Body of pancreas (tissue), 4 donors: ENCODE measurements at regions not wholly inside any gene's neighbourhood (a gene's known extent, or its start where the extent isn't known, plus 50 kb on each side); places are given as distances from the start of the nearest gene placed in this dataset.

Experiments
- ATAC-seq: fragments of 150-250 bp; one replicate; pipeline ENCODE4 v1.9.1; 2016
- DNase-seq, 4 donors: peaks; one replicate each; pipeline ENCODE4 v3.0.0-alpha.2; 2019
- H3K27ac ChIP-seq, 4 donors: fragments of 200-600 bp; sonication (generic); 1 replicate in 3 of 4; 2 replicates in 1 of 4; pipeline versions ENCODE4 v1.5.1 to v1.6.1; 2016 to 2019; ENCODE audit warnings: mild to moderate bottlenecking in 1 of 4, mixed read lengths in 1 of 4, moderate library complexity in 1 of 4
- H3K27me3 ChIP-seq, 2 donors: fragments of 200-600 bp; sonication (generic); one replicate each; pipeline ENCODE4 v1.6.0; 2016; ENCODE audit warnings: mild to moderate bottlenecking in 1 of 2
- H3K36me3 ChIP-seq, 2 donors: fragments of 200-600 bp; sonication (generic); replicated peaks in 1 of 2; 2 replicates each; pipeline ENCODE4 v1.5.1; 2016; ENCODE audit warnings: low read depth in 2 of 2; ENCODE audit not compliant: insufficient read depth in 1 of 2
- H3K4me1 ChIP-seq: fragments of 200-600 bp; sonication (generic); one replicate; pipeline ENCODE4 v1.6.0; 2016
- H3K4me3 ChIP-seq, 2 donors: fragments of 200-600 bp; sonication (generic); 1 replicate in 1 of 2; 2 replicates in 1 of 2; pipeline ENCODE4 v1.5.1; 2016 to 2019
- H3K9me3 ChIP-seq, 3 donors: fragments of 200-600 bp; sonication (generic); 1 replicate in 2 of 3; 2 replicates in 1 of 3; pipeline ENCODE4 v1.5.1; 2016
- POLR2A ChIP-seq, 3 donors: fragments of 450-650 bp; IDR thresholded peaks; one replicate each; pipeline ENCODE4 v1.6.1; 2016; ENCODE audit warnings: antibody characterized with exemption in 3 of 3, mild to moderate bottlenecking in 2 of 3
- WGBS, 2 donors: methylation state at CpG; one replicate each; pipeline ENCODE4 v1.1.5; 2017; 5-methylcytosine and 5-hydroxymethylcytosine counted together
- intact Hi-C: fragments of 100-400 bp; cut with DNase I; formaldehyde crosslinking; loops from one replicate; pipeline ENCODE4 v1.15.1; 2023
- TF ChIP-seq, protein P1 (sequence below), 7 experiments: fragments of 450-650 bp in 4 of 7; fragments of 200-600 bp in 3 of 7; sonication (generic) in 3 of 7; IDR thresholded peaks; one replicate each; pipeline ENCODE4 v1.5.1; 2016 to 2019; ENCODE audit warnings: antibody characterized with exemption in 7 of 7

- WGBS, 2 donors: 29 to 30% methylated on average over 6 of the region's 6 CpGs
- H3K27me3 ChIP-seq: no peaks in the 10 kb centered on the region
- H3K4me1 ChIP-seq: peaks cover 13% of the 10 kb centered on the region
- ATAC-seq: peak; percentile 49
- intact Hi-C loops: no loop called here
- peak overlapping the region in 1 of 4 donors; percentile 49 for H3K27ac ChIP-seq
- DNase-seq: peak in 2 of 4 donors; percentile 23 to 44
- no peaks in the 10 kb centered on the region for H3K36me3 ChIP-seq
- no peak overlapping the region for H3K4me3 ChIP-seq
- TF ChIP-seq POLR2A (IDR thresholded peaks at IDR 0.05): no peak
- TF ChIP-seq, protein P1, sequence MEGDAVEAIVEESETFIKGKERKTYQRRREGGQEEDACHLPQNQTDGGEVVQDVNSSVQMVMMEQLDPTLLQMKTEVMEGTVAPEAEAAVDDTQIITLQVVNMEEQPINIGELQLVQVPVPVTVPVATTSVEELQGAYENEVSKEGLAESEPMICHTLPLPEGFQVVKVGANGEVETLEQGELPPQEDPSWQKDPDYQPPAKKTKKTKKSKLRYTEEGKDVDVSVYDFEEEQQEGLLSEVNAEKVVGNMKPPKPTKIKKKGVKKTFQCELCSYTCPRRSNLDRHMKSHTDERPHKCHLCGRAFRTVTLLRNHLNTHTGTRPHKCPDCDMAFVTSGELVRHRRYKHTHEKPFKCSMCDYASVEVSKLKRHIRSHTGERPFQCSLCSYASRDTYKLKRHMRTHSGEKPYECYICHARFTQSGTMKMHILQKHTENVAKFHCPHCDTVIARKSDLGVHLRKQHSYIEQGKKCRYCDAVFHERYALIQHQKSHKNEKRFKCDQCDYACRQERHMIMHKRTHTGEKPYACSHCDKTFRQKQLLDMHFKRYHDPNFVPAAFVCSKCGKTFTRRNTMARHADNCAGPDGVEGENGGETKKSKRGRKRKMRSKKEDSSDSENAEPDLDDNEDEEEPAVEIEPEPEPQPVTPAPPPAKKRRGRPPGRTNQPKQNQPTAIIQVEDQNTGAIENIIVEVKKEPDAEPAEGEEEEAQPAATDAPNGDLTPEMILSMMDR (IDR thresholded peaks at IDR 0.05): peak; percentile 6 to 61 (median 54)
- H3K9me3 ChIP-seq: no peaks in the 10 kb centered on the region
Measured at GRCh38 chr6:30821862-30822784, 62.2 kb upstream of the DDR1 start.

- H3K4me1 ChIP-seq: peaks cover 13% of the 10 kb centered on the region
- peak in 2 of 4 donors; percentile 38 to 51 for DNase-seq
- WGBS, 2 donors: 90 to 100% methylated on average over 1 of the region's 1 CpG
- H3K36me3 ChIP-seq: no peaks in the 10 kb centered on the region
- no peaks in the 10 kb centered on the region for H3K9me3 ChIP-seq
- peak; percentile 70 for ATAC-seq
- H3K4me3 ChIP-seq: no peak overlapping the region
- TF ChIP-seq POLR2A (IDR thresholded peaks at IDR 0.05): no peak
- TF ChIP-seq, protein P1 (IDR thresholded peaks at IDR 0.05): peak in 3 of 7 experiments; percentile 6 to 21 (median 9)
- H3K27ac ChIP-seq: peak overlapping the region in 1 of 4 donors; percentile 17
- H3K27me3 ChIP-seq: no peaks in the 10 kb centered on the region
- intact Hi-C loops: no loop called here
Measured at GRCh38 chr6:30820193-30820592, 64.1 kb upstream of the DDR1 start.

DNA sequence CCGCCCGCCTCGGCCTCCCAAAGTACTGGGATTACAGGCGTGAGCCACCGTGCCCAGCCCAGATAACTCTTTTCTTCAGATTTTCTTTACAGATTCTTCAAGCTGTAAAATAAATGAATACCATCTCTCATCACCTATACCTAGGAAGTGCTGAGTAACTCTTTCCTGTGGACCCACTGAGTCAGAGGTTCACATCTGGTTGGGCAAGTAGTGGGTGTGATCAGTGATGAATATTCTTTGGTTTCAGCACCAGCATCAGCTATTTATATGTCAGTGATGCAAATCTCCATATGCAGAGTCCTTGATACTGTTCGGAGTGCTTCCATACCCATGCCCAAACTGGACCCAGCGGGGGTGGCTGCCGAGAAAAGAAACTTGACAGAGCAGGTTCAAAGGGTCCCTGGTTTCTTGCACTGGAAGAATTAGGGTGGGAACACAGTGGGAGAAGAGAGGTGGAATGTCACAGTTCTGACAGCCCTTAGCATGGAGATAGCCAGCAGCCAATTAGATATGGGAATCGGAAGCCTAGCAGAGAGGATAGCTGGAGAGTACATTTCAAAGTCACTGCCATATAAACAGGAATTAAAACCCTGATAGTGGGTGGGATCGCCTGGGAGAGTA is 64.9 kb upstream of the DDR1 start:
- DNase-seq (no peak), ATAC-seq (no peak)
- Histone ChIP-seq H3K4me3 (no peak overlapping the region), H3K27me3 (no peaks in the 10 kb centered on the region), H3K4me1 (peaks cover 13% of the 10 kb centered on the region), H3K27ac (no peak overlapping the region), H3K36me3 (no peaks in the 10 kb centered on the region), H3K9me3 (no peaks in the 10 kb centered on the region)
- 85 to 86% methylated on average over 7 to 10 of the region's 10 CpGs for WGBS, 2 donors
- TF ChIP-seq, protein P1 (IDR thresholded peaks at IDR 0.05): no peak
- no peak for TF ChIP-seq POLR2A (IDR thresholded peaks at IDR 0.05)
- intact Hi-C loops: no loop called here

DNA sequence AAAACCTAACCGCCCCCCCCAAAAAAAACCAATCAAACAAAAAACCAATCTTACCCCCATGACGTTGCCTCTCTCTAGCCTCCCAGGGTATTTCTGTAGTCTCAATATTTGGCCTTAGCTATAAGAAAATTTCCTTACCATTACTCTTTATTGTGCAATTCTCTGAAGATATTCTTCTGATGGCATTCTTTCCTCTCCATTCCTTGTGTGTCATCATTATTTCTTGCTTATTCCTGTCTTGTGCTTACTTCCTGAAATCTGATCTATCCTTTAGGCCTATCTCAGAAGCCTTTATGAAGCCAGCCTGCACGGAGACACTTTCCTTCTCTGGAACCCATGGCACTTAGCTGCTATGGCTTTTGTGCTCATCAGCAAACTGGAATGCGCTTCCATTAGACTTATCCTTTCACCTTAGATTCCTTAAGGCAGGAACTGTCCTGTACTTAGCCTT is 65.9 kb upstream of the DDR1 start:
- peaks cover 14% of the 10 kb centered on the region for H3K4me1 ChIP-seq
- ATAC-seq (no peak), DNase-seq (no peak)
- no peaks in the 10 kb centered on the region for H3K9me3 ChIP-seq
- no peak for TF ChIP-seq POLR2A (IDR thresholded peaks at IDR 0.05)
- TF ChIP-seq, protein P1 (IDR thresholded peaks at IDR 0.05): no peak
- peak overlapping the region in 1 of 4 donors; percentile 20 for H3K27ac ChIP-seq
- no peaks in the 10 kb centered on the region for H3K27me3 ChIP-seq
- no peaks in the 10 kb centered on the region for H3K36me3 ChIP-seq
- intact Hi-C loops: no loop called here
- 77 to 89% methylated on average over 4 of the region's 4 CpGs for WGBS, 2 donors
- H3K4me3 ChIP-seq: no peak overlapping the region
